GM19372 (cell line): ENCODE measurements at regions not wholly inside any gene's neighbourhood (a gene's known extent, or its start where the extent isn't known, plus 50 kb on each side); places are given as distances from the start of the nearest gene placed in this dataset.
"Not testable (repeated sequence)": the region's sequence is repeated elsewhere in the genome, so short reads cannot be mapped to it uniquely, and the experiment has no call there.

Source experiments
- ATAC-seq: cut with Tn5 transposase; IDR thresholded peaks from one replicate; pipeline ENCODE4 v1.9.1; 2021; ENCODE audit warnings: mild to moderate bottlenecking, low read depth, moderate library complexity; ENCODE audit not compliant: unreplicated experiment

DNA sequence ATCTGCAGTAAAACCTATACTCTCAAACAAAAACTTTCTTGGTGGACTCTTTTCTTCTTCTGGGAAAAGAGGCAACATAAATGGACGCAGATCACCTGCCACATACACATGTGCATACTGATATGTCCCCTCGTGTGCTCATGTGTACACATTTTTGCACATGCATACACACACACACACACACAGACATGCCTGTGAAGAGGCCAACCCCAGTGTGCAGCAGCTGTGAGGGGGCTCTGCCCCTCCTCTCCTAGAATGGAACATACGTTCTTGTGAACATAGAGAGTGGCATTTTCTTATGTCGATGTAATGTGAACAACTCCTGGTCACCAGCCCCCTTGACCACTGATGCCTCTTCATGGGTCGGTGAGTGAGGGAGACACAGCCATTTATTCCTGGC, 188.9 kb upstream of the PLGLB2 start:
- not testable (repeated sequence) for ATAC-seq

DNA sequence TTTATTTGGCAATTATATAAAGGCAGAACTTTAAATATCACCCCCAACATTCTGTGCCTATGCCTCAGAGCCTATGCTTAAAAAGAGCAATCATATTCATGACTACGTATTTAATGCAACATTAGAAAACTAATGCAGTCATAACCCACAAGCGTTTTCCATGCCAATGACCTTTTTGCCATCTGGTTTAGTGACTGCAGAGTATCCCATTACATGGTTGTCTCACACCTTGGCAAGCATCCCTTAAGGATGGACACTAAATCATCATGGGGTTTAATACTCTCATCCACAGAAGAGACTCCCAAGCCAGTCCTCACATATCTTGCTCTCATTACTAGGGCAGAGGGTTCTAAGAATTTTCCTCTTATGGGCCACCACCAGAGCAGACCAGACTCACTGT, 188.2 kb upstream of the PLGLB2 start:
- not testable (repeated sequence) for ATAC-seq

DNA sequence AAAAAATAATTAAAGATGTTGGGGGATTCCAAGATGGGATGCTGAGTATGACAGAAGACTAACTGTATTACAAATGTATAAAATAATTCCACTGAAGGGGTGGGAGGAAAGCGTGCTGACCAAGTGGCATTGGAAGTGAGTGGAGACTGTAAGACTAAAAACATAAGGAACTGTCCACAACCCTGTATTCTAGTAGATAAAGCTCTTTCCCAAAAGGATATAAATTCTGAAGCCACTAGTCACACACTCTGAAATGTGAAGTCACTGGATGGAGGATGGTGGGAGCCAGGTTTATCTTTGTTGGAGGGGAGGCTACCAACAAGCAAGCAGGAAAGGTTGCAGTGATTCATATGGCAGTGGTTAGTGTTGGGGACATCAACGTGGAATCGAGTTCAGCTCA, 182.8 kb upstream of the PLGLB2 start:
- ATAC-seq = not testable (repeated sequence)

- ATAC-seq = not testable (repeated sequence)
Observed at GRCh38 chr2:87566531-87566930, 181.4 kb upstream of the PLGLB2 start.

DNA sequence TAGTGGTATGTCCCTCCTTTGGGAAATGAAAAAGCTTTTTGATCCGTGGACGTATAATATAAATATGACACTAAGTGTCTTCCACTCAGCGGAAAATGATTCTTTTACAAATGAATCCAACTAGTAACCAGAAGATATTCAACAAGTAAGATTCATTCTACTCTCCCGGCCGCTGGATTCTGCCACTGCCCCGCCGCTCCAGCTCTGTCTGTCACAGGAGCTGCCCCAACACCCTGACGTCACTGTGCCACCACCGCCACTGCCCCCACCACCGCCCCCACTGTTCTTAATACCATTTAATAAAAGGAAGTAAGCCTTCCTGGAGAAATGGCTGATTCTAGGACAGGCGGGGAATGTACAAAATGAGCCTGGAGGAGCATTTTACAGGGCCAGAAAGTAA, 180.8 kb upstream of the PLGLB2 start:
- not testable (repeated sequence) for ATAC-seq

- not testable (repeated sequence) for ATAC-seq
Observed at GRCh38 chr2:87567912-87568311, 180.0 kb upstream of the PLGLB2 start.

DNA sequence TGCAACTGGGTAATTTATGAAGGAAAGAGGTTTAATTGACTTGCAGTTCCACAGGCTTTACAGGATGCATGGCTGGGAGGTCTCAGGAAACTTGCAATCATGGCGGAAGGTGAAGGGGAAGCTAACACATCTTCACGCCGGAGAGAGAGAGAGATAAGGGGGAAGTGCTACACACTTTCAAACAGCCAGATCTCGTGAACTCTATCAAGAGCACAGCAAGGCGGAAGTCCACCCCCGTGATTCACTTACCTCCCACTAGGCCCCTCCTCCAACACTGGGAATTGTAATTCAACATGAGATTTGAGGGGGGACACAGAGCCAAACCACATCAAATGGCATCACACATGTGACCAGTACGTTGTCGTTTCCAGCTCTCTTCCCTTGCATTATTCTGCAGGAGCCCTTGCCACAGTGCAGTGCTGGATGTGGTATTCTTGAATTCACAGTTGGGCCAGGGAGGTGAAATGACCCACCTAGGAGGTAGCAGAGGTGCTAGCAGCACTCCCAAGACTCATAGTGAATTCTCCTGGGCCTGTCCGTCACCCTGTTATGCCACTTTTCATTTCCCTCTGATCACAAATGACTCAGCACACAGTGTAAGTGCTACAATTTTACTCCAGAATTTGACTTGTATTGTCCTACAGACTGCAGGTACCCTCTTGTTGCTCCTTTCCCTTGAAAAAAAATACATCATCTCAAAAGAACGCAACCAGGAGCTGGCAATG, 179.2 kb upstream of the PLGLB2 start:
- not testable (repeated sequence) for ATAC-seq

GRCh38 chr2:87569689-87570397, 178.0 kb upstream of the PLGLB2 start:
- ATAC-seq = not testable (repeated sequence)

DNA sequence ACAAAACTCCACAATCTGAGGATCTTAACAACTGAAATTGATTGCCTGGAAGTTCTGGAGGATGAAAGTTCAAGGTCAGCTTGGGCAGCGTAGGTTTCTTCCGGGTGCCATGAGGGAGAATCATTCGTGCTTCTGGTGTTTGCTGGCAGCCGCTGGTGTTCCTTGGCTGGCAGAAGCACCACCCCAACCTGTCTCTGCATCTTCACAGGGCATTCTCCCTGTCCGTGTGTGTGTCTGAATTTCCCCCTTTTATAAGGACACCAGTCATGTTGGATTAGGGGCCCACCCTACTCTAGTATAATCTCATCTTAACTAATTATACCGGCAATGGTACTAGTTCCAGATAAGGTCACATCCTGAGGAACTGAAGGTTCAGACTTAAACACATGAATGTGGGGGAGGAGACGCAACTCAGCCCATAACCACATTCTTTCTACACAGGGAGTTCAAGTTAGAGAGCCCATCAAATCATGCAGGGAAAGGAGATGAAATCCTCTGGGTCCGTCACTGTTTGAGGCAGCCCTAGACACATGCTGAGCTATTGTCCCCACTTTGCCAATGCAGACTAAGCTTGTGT, 175.9 kb upstream of the PLGLB2 start:
- ATAC-seq = not testable (repeated sequence)

DNA sequence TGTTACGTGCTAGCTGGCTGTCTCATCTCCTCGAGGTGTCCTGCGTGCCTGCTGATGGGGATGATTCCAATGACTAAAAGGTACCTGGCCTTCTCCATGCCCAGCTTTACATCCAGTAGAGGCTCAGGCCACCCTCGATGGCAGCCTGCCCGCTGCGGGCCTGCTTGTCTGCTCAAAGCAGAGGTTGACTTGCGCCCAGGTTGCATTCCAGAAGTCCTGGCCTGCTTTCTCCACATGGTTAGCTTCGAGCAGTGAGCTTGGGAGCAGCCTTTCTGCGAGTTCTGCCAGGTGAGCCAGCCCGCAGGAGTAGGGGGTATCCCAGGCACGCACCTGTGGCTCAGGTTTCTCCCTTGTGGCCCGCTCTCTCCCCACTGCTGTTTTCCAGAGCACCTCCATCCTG, 175.0 kb upstream of the PLGLB2 start:
- not testable (repeated sequence) for ATAC-seq

- not testable (repeated sequence) for ATAC-seq
Observed at GRCh38 chr2:87573386-87574192, 174.3 kb upstream of the PLGLB2 start.

GRCh38 chr2:87574193-87575119, 173.4 kb upstream of the PLGLB2 start:
- ATAC-seq = not testable (repeated sequence)

- not testable (repeated sequence) for ATAC-seq
Observed at GRCh38 chr2:87575138-87575537, 172.7 kb upstream of the PLGLB2 start.

- not testable (repeated sequence) for ATAC-seq
Observed at GRCh38 chr2:87577358-87577757, 170.5 kb upstream of the PLGLB2 start.

- ATAC-seq = not testable (repeated sequence)
Observed at GRCh38 chr2:87582152-87582551, 165.7 kb upstream of the PLGLB2 start.

- not testable (repeated sequence) for ATAC-seq
Observed at GRCh38 chr2:87582579-87582978, 165.3 kb upstream of the PLGLB2 start.

- not testable (repeated sequence) for ATAC-seq
Observed at GRCh38 chr2:87583370-87583769, 164.5 kb upstream of the PLGLB2 start.

DNA sequence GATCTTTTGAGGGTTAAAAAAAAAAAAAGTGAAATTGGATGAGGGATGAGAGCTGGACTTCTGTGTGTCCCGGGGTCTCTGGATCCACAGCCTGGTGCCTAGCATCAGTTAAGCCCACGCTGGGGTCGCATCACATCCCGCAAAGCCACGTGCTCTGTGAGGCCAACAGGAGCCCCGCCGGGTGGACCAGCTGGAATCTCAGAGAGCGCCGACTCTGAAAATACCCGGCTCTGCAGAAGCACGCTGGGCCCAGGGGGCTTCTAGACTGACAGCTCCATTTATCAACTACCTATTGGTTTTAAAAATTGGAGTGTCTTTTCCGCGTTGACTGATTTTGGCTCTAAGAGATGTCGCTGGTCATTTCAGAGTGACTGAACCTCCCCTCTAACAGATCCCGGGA, 164.1 kb upstream of the PLGLB2 start:
- ATAC-seq = not testable (repeated sequence)

DNA sequence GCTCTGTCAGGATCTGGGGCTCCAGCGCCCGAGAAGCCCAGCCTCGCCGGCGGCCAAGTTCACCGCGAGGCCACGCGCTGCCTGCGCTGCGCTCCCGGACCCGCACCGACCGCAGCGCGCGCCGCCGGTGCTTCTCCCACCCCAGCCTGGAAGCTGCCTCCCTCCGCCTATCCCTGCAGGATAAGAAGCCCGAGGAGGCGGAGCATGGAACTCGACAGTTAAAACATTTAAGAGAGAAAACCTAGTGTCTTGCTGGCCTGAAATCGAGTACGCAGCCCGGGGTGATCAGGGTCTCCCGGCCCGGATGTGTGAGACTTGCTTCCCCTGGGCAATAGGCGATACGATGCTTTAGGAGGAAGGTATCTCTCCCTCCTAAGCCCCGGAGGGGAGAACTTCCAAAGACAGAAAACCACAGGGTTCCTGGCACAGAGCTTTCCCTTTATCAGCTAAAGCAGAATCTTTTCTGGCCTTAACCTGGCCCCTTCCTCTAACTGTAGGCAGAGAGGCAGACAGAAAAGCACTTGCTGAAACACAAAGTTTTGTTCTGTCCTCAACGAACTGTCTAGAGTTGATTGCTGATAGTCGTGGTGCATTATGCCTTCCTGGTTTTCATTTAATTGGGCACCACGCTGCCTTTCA, 163.5 kb upstream of the PLGLB2 start:
- ATAC-seq = not testable (repeated sequence)
